Adrenal gland (tissue), 5 donors: ENCODE measurements at regions not wholly inside any gene's neighbourhood (a gene's known extent, or its start where the extent isn't known, plus 50 kb on each side); places are given as distances from the start of the nearest gene placed in this dataset.

Experiments used
- CTCF ChIP-seq, 6 experiments: fragments of 450-650 bp in 4 of 6; fragments of 200-600 bp in 2 of 6; sonication (generic) in 1 of 6; IDR thresholded peaks; 1 replicate in 5 of 6; 2 replicates in 1 of 6; pipeline versions ENCODE4 v1.5.1 to v1.8.0; 2016 to 2021; ENCODE audit warnings: antibody characterized with exemption in 6 of 6, mild to moderate bottlenecking in 2 of 6, moderate library complexity in 1 of 6
- POLR2A ChIP-seq, 2 donors: fragments of 450-650 bp; IDR thresholded peaks; one replicate each; pipeline ENCODE4 v1.6.1; 2017; ENCODE audit warnings: antibody characterized with exemption in 2 of 2, mild to moderate bottlenecking in 2 of 2, moderate library complexity in 1 of 2
- donor health status: DM: no; HTN: no; CAD: no.

GRCh38 chr5:89673019-89673418 lies 736.5 kb downstream of the CETN3 start:
- TF ChIP-seq CTCF (IDR thresholded peaks at IDR 0.05) (no peak), POLR2A (IDR thresholded peaks at IDR 0.05) (no peak)
